A673 (cell line): ENCODE measurements at regions not wholly inside any gene's neighbourhood (a gene's known extent, or its start where the extent isn't known, plus 50 kb on each side); places are given as distances from the start of the nearest gene placed in this dataset.

Experiments used
- BruUV-seq: library from RNA; stranded (reverse); fragments of 400-500 nt; replicated peaks from 2 replicates; lab custom pipeline; 2021; lab: Mats Ljungman, UMichigan
- CTCF ChIA-PET: fragments of 300-600 bp; sonication (Branson Sonifier 250); formaldehyde crosslinking; loops from one replicate; lab custom pipeline; 2022; ENCODE audit warnings: antibody characterized with exemption; lab: Charles Lee
- POLR2A ChIA-PET: fragments of 300-600 bp; sonication (Branson Sonifier 250); formaldehyde crosslinking; loops from one replicate; lab custom pipeline; 2022; ENCODE audit warnings: antibody characterized with exemption; ENCODE audit not compliant: low non-redundant PET; lab: Charles Lee
- DNase-seq: peaks from one replicate; pipeline ENCODE4 v3.0.0-alpha.2; 2015; ENCODE audit warnings: low spot score
- H3K27ac ChIP-seq: fragments of 200-600 bp; sonication (generic); 2 replicates; pipeline ENCODE4 v1.5.1; 2016; ENCODE audit warnings: mixed run types, low read depth, mild to moderate bottlenecking, mixed read lengths, antibody characterized with exemption, low read length; ENCODE audit not compliant: poor library complexity, severe bottlenecking
- H3K27me3 ChIP-seq: fragments of 200-600 bp; sonication (generic); replicated peaks from 2 replicates; pipeline ENCODE4 v1.6.1; 2017; ENCODE audit warnings: mixed run types, low read depth, mild to moderate bottlenecking, mixed read lengths, antibody characterized with exemption, low read length; ENCODE audit not compliant: insufficient read depth, poor library complexity
- H3K36me3 ChIP-seq: fragments of 200-600 bp; sonication (generic); 2 replicates; pipeline ENCODE4 v1.6.1; 2016; ENCODE audit warnings: mixed run types, mild to moderate bottlenecking, mixed read lengths, antibody characterized with exemption, low read length; ENCODE audit not compliant: insufficient read depth, poor library complexity, severe bottlenecking
- H3K4me1 ChIP-seq: fragments of 200-600 bp; sonication (generic); 2 replicates; pipeline ENCODE4 v1.6.1; 2017; ENCODE audit warnings: mixed run types, mild to moderate bottlenecking, mixed read lengths, antibody characterized with exemption, low read length; ENCODE audit not compliant: insufficient read depth, poor library complexity, severe bottlenecking
- H3K4me3 ChIP-seq: fragments of 200-600 bp; sonication (generic); 2 replicates; pipeline ENCODE4 v1.5.1; 2016; ENCODE audit warnings: low read depth, mixed run types, mild to moderate bottlenecking, mixed read lengths, low read length; ENCODE audit not compliant: poor library complexity, severe bottlenecking
- H3K9me3 ChIP-seq: fragments of 200-600 bp; sonication (generic); 2 replicates; pipeline ENCODE4 v1.6.1; 2016; ENCODE audit warnings: mixed run types, low read depth, mild to moderate bottlenecking, mixed read lengths, antibody characterized with exemption, low read length; ENCODE audit not compliant: poor library complexity, severe bottlenecking
- CTCF ChIP-seq: fragments of 300-800, 200-600 bp; sonication (generic); conservative IDR thresholded peaks from 2 replicates; pipeline ENCODE4 v1.5.1; 2017; ENCODE audit warnings: low read depth, mild to moderate bottlenecking, antibody characterized with exemption, low read length, moderate library complexity, mixed read lengths
- EZH2 ChIP-seq: fragments of 200-600 bp; sonication (generic); IDR thresholded peaks from 2 replicates; pipeline ENCODE4 v1.6.1; 2017; ENCODE audit warnings: borderline replicate concordance, low read depth, mild to moderate bottlenecking, mixed read lengths, antibody characterized with exemption, low read length; ENCODE audit not compliant: poor library complexity, severe bottlenecking
- intact Hi-C: fragments of 100-400 bp; cut with micrococcal nuclease; formaldehyde crosslinking; loops from one replicate; pipeline ENCODE4 v1.10.0; 2022; ENCODE audit not compliant: unreplicated experiment

DNA sequence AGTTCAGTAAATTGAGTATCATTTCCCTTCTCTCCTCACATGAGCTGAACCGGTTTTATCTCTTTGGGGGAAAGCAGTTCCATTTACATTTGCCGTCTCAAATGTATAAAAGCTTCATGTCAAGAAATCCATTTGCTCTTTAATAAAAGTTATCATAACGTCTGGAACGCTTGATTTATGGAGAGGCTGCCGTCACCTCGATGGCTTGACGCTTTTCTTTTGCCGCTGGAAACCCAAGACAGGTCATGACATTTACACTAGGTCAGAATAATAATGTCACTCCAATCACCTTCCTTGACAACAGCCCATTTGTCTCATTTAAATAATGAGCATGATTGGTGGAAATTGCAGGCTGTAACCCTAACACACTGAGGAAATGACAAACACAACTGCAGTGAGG lies 443.4 kb downstream of the IRX1 start:
- intact Hi-C loops: no loop called here
- H3K9me3 ChIP-seq: peaks cover 56% of the 10 kb centered on the region
- no peak overlapping the region for H3K4me3 ChIP-seq
- no peaks in the 10 kb centered on the region for H3K36me3 ChIP-seq
- TF ChIP-seq EZH2: no peak
- TF ChIP-seq CTCF: no peak
- no TSS peak for BruUV-seq
- POLR2A ChIA-PET: no interaction called here
- H3K27ac ChIP-seq: no peak overlapping the region
- H3K4me1 ChIP-seq: no peaks in the 10 kb centered on the region
- DNase-seq: no peak
- CTCF ChIA-PET: no interaction called here
- H3K27me3 ChIP-seq: no peaks in the 10 kb centered on the region

DNA sequence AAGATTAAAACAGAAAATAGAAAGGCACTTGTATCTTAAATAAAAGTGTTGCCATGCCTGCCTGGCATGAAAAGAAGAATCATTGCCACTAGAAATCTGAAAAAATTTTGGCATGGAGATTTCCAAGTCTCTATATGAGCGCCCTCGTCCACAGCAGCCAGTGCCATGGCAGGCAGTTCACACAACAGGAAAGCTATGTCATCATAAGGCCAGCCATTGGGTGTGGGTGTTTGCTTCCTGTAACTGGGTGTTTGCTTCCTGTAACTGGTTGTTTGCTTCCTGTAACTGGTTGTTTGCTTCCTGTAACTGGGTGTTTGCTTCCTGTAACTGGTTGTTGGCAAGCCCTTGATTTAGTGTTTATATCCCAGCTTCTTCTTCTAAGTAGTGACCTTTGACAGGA lies 446.7 kb downstream of the IRX1 start:
- CTCF ChIA-PET: no interaction called here

DNA sequence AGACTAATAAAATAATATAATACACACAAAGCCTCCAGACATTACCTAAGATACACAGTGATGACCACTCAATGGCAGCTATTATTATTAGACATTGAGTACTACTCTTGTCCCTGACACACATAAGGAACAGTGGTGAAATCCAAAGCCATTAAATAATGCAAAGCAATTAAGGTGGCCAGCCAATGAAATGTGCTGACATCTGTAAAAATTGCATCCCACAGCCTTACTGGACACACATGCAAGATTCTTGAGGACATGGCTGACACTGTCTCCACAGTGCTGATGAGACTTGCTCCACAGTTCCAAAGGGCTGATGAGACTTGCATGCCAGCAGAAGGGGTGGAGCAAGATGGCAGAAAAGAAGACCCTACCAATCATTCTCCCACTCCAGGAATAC lies 447.5 kb downstream of the IRX1 start:
- peaks cover 57% of the 10 kb centered on the region for H3K9me3 ChIP-seq

More for the DNA sequence above, 446.7 kb downstream of the IRX1 start:
- H3K27ac ChIP-seq: no peak overlapping the region
- peaks cover 57% of the 10 kb centered on the region for H3K9me3 ChIP-seq
- no peak for TF ChIP-seq EZH2
- no peak for TF ChIP-seq CTCF
- POLR2A ChIA-PET: no interaction called here
- no peaks in the 10 kb centered on the region for H3K27me3 ChIP-seq
- DNase-seq: no peak
- no peaks in the 10 kb centered on the region for H3K4me1 ChIP-seq
- H3K36me3 ChIP-seq: no peaks in the 10 kb centered on the region
- intact Hi-C loops: no loop called here
- no TSS peak for BruUV-seq
- H3K4me3 ChIP-seq: no peak overlapping the region

More for the DNA sequence above, 447.5 kb downstream of the IRX1 start:
- H3K27me3 ChIP-seq: no peaks in the 10 kb centered on the region
- H3K4me3 ChIP-seq: no peak overlapping the region
- DNase-seq: no peak
- no peak overlapping the region for H3K27ac ChIP-seq
- POLR2A ChIA-PET: no interaction called here
- no peak for TF ChIP-seq CTCF
- no peak for TF ChIP-seq EZH2
- intact Hi-C loops: no loop called here
- CTCF ChIA-PET: no interaction called here
- H3K4me1 ChIP-seq: no peaks in the 10 kb centered on the region
- BruUV-seq: no TSS peak
- no peaks in the 10 kb centered on the region for H3K36me3 ChIP-seq
